ENCODE measurements at regions not wholly inside any gene's neighbourhood (a gene's known extent, or its start where the extent isn't known, plus 50 kb on each side); places are given as distances from the start of the nearest gene placed in this dataset.

DNA sequence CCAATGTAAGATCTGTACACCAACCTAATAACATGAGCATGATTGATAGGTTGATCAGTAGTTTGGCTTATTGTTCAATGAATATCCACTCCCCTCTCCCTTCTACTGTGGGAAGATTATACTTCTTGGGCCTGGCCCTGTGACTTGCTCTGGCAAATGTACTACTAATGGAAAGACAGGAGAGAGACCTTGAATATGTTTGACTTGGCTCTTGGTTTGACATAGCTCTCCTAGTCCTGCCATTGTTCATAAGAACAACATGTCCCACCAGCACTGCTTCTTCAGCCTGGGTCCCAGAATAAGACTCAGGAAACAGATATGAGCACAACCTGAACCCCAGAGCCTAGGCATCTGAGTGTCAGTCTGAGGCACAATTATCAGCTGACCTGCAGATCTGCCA lies 112.8 kb upstream of the RESF1 start:
- TF ChIP-seq, protein P1, sequence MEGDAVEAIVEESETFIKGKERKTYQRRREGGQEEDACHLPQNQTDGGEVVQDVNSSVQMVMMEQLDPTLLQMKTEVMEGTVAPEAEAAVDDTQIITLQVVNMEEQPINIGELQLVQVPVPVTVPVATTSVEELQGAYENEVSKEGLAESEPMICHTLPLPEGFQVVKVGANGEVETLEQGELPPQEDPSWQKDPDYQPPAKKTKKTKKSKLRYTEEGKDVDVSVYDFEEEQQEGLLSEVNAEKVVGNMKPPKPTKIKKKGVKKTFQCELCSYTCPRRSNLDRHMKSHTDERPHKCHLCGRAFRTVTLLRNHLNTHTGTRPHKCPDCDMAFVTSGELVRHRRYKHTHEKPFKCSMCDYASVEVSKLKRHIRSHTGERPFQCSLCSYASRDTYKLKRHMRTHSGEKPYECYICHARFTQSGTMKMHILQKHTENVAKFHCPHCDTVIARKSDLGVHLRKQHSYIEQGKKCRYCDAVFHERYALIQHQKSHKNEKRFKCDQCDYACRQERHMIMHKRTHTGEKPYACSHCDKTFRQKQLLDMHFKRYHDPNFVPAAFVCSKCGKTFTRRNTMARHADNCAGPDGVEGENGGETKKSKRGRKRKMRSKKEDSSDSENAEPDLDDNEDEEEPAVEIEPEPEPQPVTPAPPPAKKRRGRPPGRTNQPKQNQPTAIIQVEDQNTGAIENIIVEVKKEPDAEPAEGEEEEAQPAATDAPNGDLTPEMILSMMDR (IDR thresholded peaks at IDR 0.05): no peak
- TF ChIP-seq POLR2A (IDR thresholded peaks at IDR 0.05): no peak
